Left ventricle myocardium inferior (tissue), 1 donor: ENCODE measurements at regions not wholly inside any gene's neighbourhood (a gene's known extent, or its start where the extent isn't known, plus 50 kb on each side); places are given as distances from the start of the nearest gene placed in this dataset.

Experiments used
- DNase-seq: peaks from one replicate; pipeline ENCODE4 v3.0.0-alpha.2; 2020
- H3K27ac ChIP-seq: fragments of 200-600 bp; replicated peaks from 2 replicates; pipeline ENCODE4 v1.8.0; 2021
- H3K27me3 ChIP-seq: fragments of 200-600 bp; 2 replicates; pipeline ENCODE4 v1.8.0; 2021; ENCODE audit warnings: low read depth
- H3K36me3 ChIP-seq: fragments of 200-600 bp; 2 replicates; pipeline ENCODE4 v1.8.0; 2021
- H3K4me1 ChIP-seq: fragments of 200-600 bp; 2 replicates; pipeline ENCODE4 v1.8.0; 2021
- H3K4me3 ChIP-seq: fragments of 200-600 bp; 2 replicates; pipeline ENCODE4 v1.8.0; 2021; ENCODE audit warnings: mild to moderate bottlenecking, moderate library complexity
- H3K9me3 ChIP-seq: fragments of 200-600 bp; replicated peaks from 2 replicates; pipeline ENCODE4 v1.8.0; 2021
- CTCF ChIP-seq: fragments of 200-600 bp; IDR thresholded peaks from 2 replicates; pipeline ENCODE4 v1.8.0; 2021; ENCODE audit warnings: antibody characterized with exemption, mild to moderate bottlenecking, borderline replicate concordance
- intact Hi-C: fragments of 100-400 bp; cut with micrococcal nuclease; formaldehyde crosslinking; loops from one replicate; pipeline ENCODE4 v1.11.0; 2022
- donor health status: DM: no; HTN: yes; CAD: no; lungs with severe emphysema.

- no peak overlapping the region for H3K4me3 ChIP-seq
- H3K36me3 ChIP-seq: no peaks in the 10 kb centered on the region
- TF ChIP-seq CTCF: no peak
- H3K9me3 ChIP-seq: no peaks in the 10 kb centered on the region
- no peaks in the 10 kb centered on the region for H3K4me1 ChIP-seq
- no peak for DNase-seq
- H3K27me3 ChIP-seq: no peaks in the 10 kb centered on the region
- H3K27ac ChIP-seq: no peak overlapping the region
- intact Hi-C loops: no loop called here
These were observed 257.8 kb downstream of the ETV1 start for GRCh38 chr7:13731643-13732042.

- Histone ChIP-seq H3K4me3 (no peak overlapping the region), H3K27me3 (no peaks in the 10 kb centered on the region), H3K27ac (no peak overlapping the region), H3K9me3 (no peaks in the 10 kb centered on the region), H3K4me1 (peaks cover 12% of the 10 kb centered on the region), H3K36me3 (no peaks in the 10 kb centered on the region)
- intact Hi-C loops: no loop called here
- no peak for TF ChIP-seq CTCF
- no peak for DNase-seq
These were observed 251.9 kb downstream of the ETV1 start for GRCh38 chr7:13737563-13737962.

GRCh38 chr7:13742126-13742525 is 247.3 kb downstream of the ETV1 start:
- peak overlapping the region; percentile 14 for H3K27ac ChIP-seq
- intact Hi-C loops: loop anchor here (5.0 kb wide), 1 partner anchor 460 kb away; no protein-coding TSS in a partner anchor

GRCh38 chr7:13742811-13743210 is 246.7 kb downstream of the ETV1 start:
- Histone ChIP-seq H3K9me3 (no peaks in the 10 kb centered on the region), H3K4me1 (peaks cover 14% of the 10 kb centered on the region), H3K27me3 (no peaks in the 10 kb centered on the region), H3K36me3 (no peaks in the 10 kb centered on the region), H3K4me3 (no peak overlapping the region), H3K27ac (peak overlapping the region; percentile 14)
- no peak for DNase-seq
- TF ChIP-seq CTCF: peak; percentile 64
- intact Hi-C loops: loop anchor here (5.0 kb wide), 1 partner anchor 461 kb away; no protein-coding TSS in a partner anchor

More at GRCh38 chr7:13742126-13742525, 247.3 kb downstream of the ETV1 start:
- Histone ChIP-seq H3K4me1 (peaks cover 14% of the 10 kb centered on the region), H3K27me3 (no peaks in the 10 kb centered on the region), H3K36me3 (no peaks in the 10 kb centered on the region), H3K9me3 (no peaks in the 10 kb centered on the region), H3K4me3 (no peak overlapping the region)
- DNase-seq: no peak
- TF ChIP-seq CTCF: no peak

- Histone ChIP-seq H3K9me3 (no peaks in the 10 kb centered on the region), H3K4me1 (peaks cover 14% of the 10 kb centered on the region), H3K36me3 (no peaks in the 10 kb centered on the region), H3K27ac (peak overlapping the region; percentile 14), H3K27me3 (no peaks in the 10 kb centered on the region), H3K4me3 (no peak overlapping the region)
- intact Hi-C loops: loop anchor here (5.0 kb wide), 1 partner anchor 461 kb away; no protein-coding TSS in a partner anchor
- no peak for DNase-seq
- TF ChIP-seq CTCF: no peak
These were observed 246.2 kb downstream of the ETV1 start for GRCh38 chr7:13743226-13743625.
